ENCODE measurements at regions not wholly inside any gene's neighbourhood (a gene's known extent, or its start where the extent isn't known, plus 50 kb on each side); places are given as distances from the start of the nearest gene placed in this dataset.

DNA sequence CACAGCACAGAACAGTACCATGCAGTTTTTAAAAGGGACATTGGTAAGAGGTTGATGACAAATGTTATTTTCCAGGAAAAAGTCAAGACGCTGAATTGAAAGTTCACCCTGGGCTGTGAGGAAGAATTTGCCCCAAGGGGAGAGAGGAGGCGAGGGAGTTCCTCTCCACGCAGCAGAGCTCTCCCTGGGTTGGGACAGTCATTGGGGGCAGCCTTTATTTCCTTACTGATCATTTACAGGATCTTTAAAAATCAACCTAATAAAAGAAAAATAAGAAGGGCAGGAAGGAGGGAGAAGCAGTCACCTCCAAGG lies 49.9 kb upstream of the WNT7B start:
- no peaks in the 10 kb centered on the region for H3K9me3 Mint-ChIP-seq
- ChIA-PET POLR2A (interaction anchor here (1.0 kb wide), 1 partner anchor 9 kb away, joined by 4 read pairs; no protein-coding TSS in a partner anchor), CTCF (interaction anchor here (1.5 to 1.8 kb wide), 2 partner anchors 21 to 90 kb away, joined by 3 to 9 read pairs; no protein-coding TSS in a partner anchor)
- no peak overlapping the region for H3K4me3 Mint-ChIP-seq
- H3K36me3 Mint-ChIP-seq: no peaks in the 10 kb centered on the region
- no peak for DNase-seq
- intact Hi-C loops (cut with micrococcal nuclease): no loop called here
- no peak overlapping the region for H3K27ac Mint-ChIP-seq
- H3K27me3 Mint-ChIP-seq: peaks cover 30% of the 10 kb centered on the region
- peaks cover 4% of the 10 kb centered on the region for H3K4me1 Mint-ChIP-seq (ENCODE audit: low read depth)

GRCh38 chr22:46027211-46028105 lies 50.5 kb upstream of the WNT7B start:
- no peaks in the 10 kb centered on the region for H3K9me3 Mint-ChIP-seq
- H3K4me1 Mint-ChIP-seq (ENCODE audit: low read depth): peaks cover 4% of the 10 kb centered on the region
- no peak overlapping the region for H3K4me3 Mint-ChIP-seq
- CTCF ChIA-PET: interaction anchor here (1.1 to 1.8 kb wide), 4 partner anchors 21 to 94 kb away, joined by 3 to 9 read pairs (median 4); no protein-coding TSS in a partner anchor
- POLR2A ChIA-PET: interaction anchor here (0.6 to 1.0 kb wide), 2 partner anchors 8 to 9 kb away, joined by 3 to 4 read pairs; no protein-coding TSS in a partner anchor
- DNase-seq: no peak
- H3K27me3 Mint-ChIP-seq: peaks cover 30% of the 10 kb centered on the region
- intact Hi-C loops (cut with micrococcal nuclease): no loop called here
- no peak overlapping the region for H3K27ac Mint-ChIP-seq
- H3K36me3 Mint-ChIP-seq: no peaks in the 10 kb centered on the region

- intact Hi-C loops (cut with micrococcal nuclease): no loop called here
- Mint-ChIP-seq H3K4me3 (no peak overlapping the region), H3K4me1 (ENCODE audit: low read depth) (peaks cover 4% of the 10 kb centered on the region), H3K36me3 (no peaks in the 10 kb centered on the region), H3K27ac (no peak overlapping the region), H3K9me3 (no peaks in the 10 kb centered on the region), H3K27me3 (peaks cover 30% of the 10 kb centered on the region)
- CTCF ChIA-PET: interaction anchor here (1.1 to 1.6 kb wide), 2 partner anchors 22 to 93 kb away, joined by 3 to 5 read pairs; no protein-coding TSS in a partner anchor
- POLR2A ChIA-PET: interaction anchor here (0.6 kb wide), 1 partner anchor 10 kb away, joined by 3 read pairs; no protein-coding TSS in a partner anchor
- no peak for DNase-seq
Observed at GRCh38 chr22:46028106-46028991, 51.4 kb upstream of the WNT7B start.

DNA sequence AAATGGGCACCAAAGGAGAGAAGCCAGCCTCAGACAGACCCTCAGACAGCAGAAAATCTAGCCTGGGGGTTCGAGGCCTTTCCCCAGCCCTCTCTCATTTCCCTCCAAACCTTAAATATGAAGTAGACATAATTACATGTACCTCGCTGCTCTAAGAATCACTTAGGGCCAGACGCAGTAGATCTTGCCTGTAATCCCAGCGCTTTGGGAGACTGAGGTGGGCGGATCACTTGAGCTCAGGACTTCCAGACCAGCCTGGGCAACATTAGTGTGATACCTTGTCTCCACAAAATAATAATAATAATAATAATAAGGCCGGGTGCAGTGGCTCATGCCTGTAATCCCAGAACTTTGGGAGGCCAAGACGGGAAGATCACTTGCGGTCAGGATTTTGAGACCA lies 52.1 kb upstream of the WNT7B start:
- H3K36me3 Mint-ChIP-seq: no peaks in the 10 kb centered on the region
- no peak overlapping the region for H3K27ac Mint-ChIP-seq
- CTCF ChIA-PET: interaction anchor here (1.0 to 1.6 kb wide), 2 partner anchors 23 kb away, joined by 5 to 6 read pairs; no protein-coding TSS in a partner anchor
- H3K27me3 Mint-ChIP-seq: peaks cover 30% of the 10 kb centered on the region
- peaks cover 4% of the 10 kb centered on the region for H3K4me1 Mint-ChIP-seq (ENCODE audit: low read depth)
- H3K9me3 Mint-ChIP-seq: no peaks in the 10 kb centered on the region
- no peak overlapping the region for H3K4me3 Mint-ChIP-seq
- intact Hi-C loops (cut with micrococcal nuclease): no loop called here
- DNase-seq: no peak
- POLR2A ChIA-PET: no interaction called here

GRCh38 chr22:46029574-46030200 lies 52.7 kb upstream of the WNT7B start:
- no peaks in the 10 kb centered on the region for H3K36me3 Mint-ChIP-seq
- H3K4me3 Mint-ChIP-seq: no peak overlapping the region
- no peak overlapping the region for H3K27ac Mint-ChIP-seq
- H3K4me1 Mint-ChIP-seq (ENCODE audit: low read depth): peaks cover 4% of the 10 kb centered on the region
- no peaks in the 10 kb centered on the region for H3K9me3 Mint-ChIP-seq
- intact Hi-C loops (cut with micrococcal nuclease): loop anchor here (10.0 kb wide), 2 partner anchors 265 to 865 kb away; partner anchors contain the start of genes GTSE1 and NUP50
- ChIA-PET POLR2A (no interaction called here), CTCF (interaction anchor here (0.7 to 1.0 kb wide), 2 partner anchors 17 to 23 kb away, joined by 3 to 6 read pairs; no protein-coding TSS in a partner anchor)
- peaks cover 30% of the 10 kb centered on the region for H3K27me3 Mint-ChIP-seq
- no peak for DNase-seq

- intact Hi-C loops (cut with micrococcal nuclease): loop anchor here (10.0 kb wide), 2 partner anchors 264 to 866 kb away; partner anchors contain the start of genes GTSE1 and NUP50
- Mint-ChIP-seq H3K36me3 (no peaks in the 10 kb centered on the region), H3K9me3 (no peaks in the 10 kb centered on the region), H3K4me1 (ENCODE audit: low read depth) (peaks cover 9% of the 10 kb centered on the region), H3K27me3 (peaks cover 23% of the 10 kb centered on the region), H3K4me3 (no peak overlapping the region), H3K27ac (no peak overlapping the region)
- ChIA-PET POLR2A (no interaction called here), CTCF (interaction anchor here (0.7 to 1.5 kb wide), 3 partner anchors 17 to 24 kb away, joined by 3 to 6 read pairs (median 5); no protein-coding TSS in a partner anchor)
- no peak for DNase-seq
Observed at GRCh38 chr22:46030231-46030880, 53.4 kb upstream of the WNT7B start.

DNA sequence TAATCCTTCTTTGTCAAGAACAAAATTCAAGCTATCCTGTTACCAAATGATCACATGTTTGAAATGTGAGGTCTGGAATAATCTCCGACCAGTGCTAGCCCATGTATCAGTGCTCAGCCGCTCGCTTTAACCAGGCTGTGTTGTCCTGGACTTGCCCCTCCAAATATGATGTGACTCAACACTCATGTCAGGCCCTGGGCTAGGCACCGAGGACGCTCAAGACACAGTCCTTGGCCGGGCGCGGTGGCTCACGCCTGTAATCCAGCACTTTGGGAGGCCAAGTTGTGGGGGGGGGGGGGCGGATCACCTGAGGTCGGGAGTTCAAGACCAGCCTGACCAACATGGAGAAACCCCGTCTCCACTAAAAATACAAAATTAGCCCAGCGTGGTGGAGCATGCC lies 54.1 kb upstream of the WNT7B start:
- peaks cover 9% of the 10 kb centered on the region for H3K4me1 Mint-ChIP-seq (ENCODE audit: low read depth)
- CTCF ChIA-PET: interaction anchor here (1.5 kb wide), 1 partner anchor 25 kb away, joined by 5 read pairs; no protein-coding TSS in a partner anchor

DNA sequence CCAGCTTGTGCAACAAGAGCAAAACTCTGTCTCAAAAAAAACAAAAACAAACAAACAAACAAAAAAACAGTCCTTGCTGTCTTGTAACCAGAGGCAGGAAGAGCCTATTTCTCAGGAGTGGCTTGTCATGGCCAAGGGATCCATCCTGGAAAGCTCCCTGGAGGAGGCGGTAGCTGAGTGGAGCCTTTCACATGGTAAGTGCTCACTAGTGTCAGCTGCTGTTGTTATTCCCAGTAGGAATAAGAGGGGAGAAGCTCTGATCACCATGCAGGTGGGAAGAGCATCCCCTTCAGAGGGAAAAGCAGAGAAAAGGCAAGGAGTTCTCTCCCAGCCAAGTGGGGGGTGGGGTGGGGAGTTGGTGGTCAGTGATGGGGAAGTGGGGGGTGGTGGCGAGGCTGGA lies 54.6 kb upstream of the WNT7B start:
- H3K9me3 Mint-ChIP-seq: no peaks in the 10 kb centered on the region
- no peaks in the 10 kb centered on the region for H3K36me3 Mint-ChIP-seq
- peaks cover 9% of the 10 kb centered on the region for H3K4me1 Mint-ChIP-seq (ENCODE audit: low read depth)
- DNase-seq: no peak
- no peak overlapping the region for H3K4me3 Mint-ChIP-seq
- peaks cover 11% of the 10 kb centered on the region for H3K27me3 Mint-ChIP-seq
- H3K27ac Mint-ChIP-seq: no peak overlapping the region
- POLR2A ChIA-PET: no interaction called here
- CTCF ChIA-PET: interaction anchor here (1.5 kb wide), 1 partner anchor 25 kb away, joined by 5 read pairs; no protein-coding TSS in a partner anchor
- intact Hi-C loops (cut with micrococcal nuclease): loop anchor here (10.0 kb wide), 2 partner anchors 263 to 867 kb away; partner anchors contain the start of genes GTSE1 and NUP50

More for the DNA sequence above, 54.1 kb upstream of the WNT7B start:
- POLR2A ChIA-PET: no interaction called here
- H3K36me3 Mint-ChIP-seq: no peaks in the 10 kb centered on the region
- no peak overlapping the region for H3K4me3 Mint-ChIP-seq
- DNase-seq: no peak
- H3K27ac Mint-ChIP-seq: no peak overlapping the region
- no peaks in the 10 kb centered on the region for H3K9me3 Mint-ChIP-seq
- peaks cover 16% of the 10 kb centered on the region for H3K27me3 Mint-ChIP-seq
- intact Hi-C loops (cut with micrococcal nuclease): loop anchor here (10.0 kb wide), 2 partner anchors 264 to 866 kb away; partner anchors contain the start of genes GTSE1 and NUP50

GRCh38 chr22:46031965-46032851 lies 55.2 kb upstream of the WNT7B start:
- Mint-ChIP-seq H3K36me3 (no peaks in the 10 kb centered on the region), H3K27ac (no peak overlapping the region), H3K9me3 (no peaks in the 10 kb centered on the region), H3K27me3 (peaks cover 6% of the 10 kb centered on the region), H3K4me3 (no peak overlapping the region), H3K4me1 (ENCODE audit: low read depth) (peaks cover 10% of the 10 kb centered on the region)
- CTCF ChIA-PET: interaction anchor here (4.8 kb wide), 1 partner anchor 25 kb away, joined by 76 read pairs; no protein-coding TSS in a partner anchor
- POLR2A ChIA-PET: no interaction called here
- intact Hi-C loops (cut with micrococcal nuclease): loop anchor here (10.0 kb wide), 2 partner anchors 263 to 867 kb away; partner anchors contain the start of genes GTSE1 and NUP50
- no peak for DNase-seq
